GM12878 (cell line): ENCODE measurements at regions not wholly inside any gene's neighbourhood (a gene's known extent, or its start where the extent isn't known, plus 50 kb on each side); places are given as distances from the start of the nearest gene placed in this dataset.

Source experiments
- ATAC-seq: fragments of 200-7000 bp; cut with Tn5 transposase; 3 replicates; pipeline ENCODE4 v1.9.1; 2020; ENCODE audit warnings: mild to moderate bottlenecking, moderate library complexity
- BruUV-seq: library from RNA; stranded (reverse); fragments of 400-500 nt; replicated peaks from 2 replicates; lab custom pipeline; 2021; lab: Mats Ljungman, UMichigan
- CTCF ChIA-PET: fragments of 300-600 bp; sonication (Branson Sonifier 250); formaldehyde crosslinking; extraction: SDS; loops from one replicate; lab custom pipeline; 2021; ENCODE audit warnings: inconsistent platforms; lab: Yijun Ruan, JAX
- POLR2A ChIA-PET: fragments of 350-600 bp; formaldehyde crosslinking; extraction: SDS; loops from one replicate; lab custom pipeline; 2021; ENCODE audit warnings: inconsistent platforms; lab: Charles Lee
- RAD21 ChIA-PET: fragments of 300-600 bp; sonication (Branson Sonifier 250); formaldehyde crosslinking; loops from one replicate; lab custom pipeline; 2023; ENCODE audit warnings: antibody characterized with exemption; ENCODE audit not compliant: unreplicated experiment; lab: Charles Lee
- SMC1A ChIA-PET: fragments of 300-600 bp; sonication (Branson Sonifier 250); formaldehyde crosslinking; loops from one replicate; lab custom pipeline; 2023; ENCODE audit not compliant: unreplicated experiment, uncharacterized antibody; lab: Charles Lee
- DNase-seq: peaks from one replicate; pipeline ENCODE4 v3.0.0-alpha.2; 2011; ENCODE audit warnings: low read depth, low spot score
- FAIRE-seq: peaks from 3 replicates; lab custom pipeline; 2011; peaks lifted over from hg19 to GRCh38; lab: Jason Lieb, UNC
- H2AFZ ChIP-seq: 2 replicates; pipeline ENCODE4 v1.6.0; 2011; ENCODE audit warnings: low read depth, low read length, control low read depth; ENCODE audit not compliant: control insufficient read depth
- H3K27ac ChIP-seq: 2 replicates; pipeline ENCODE4 v1.5.1; 2011; ENCODE audit warnings: control low read depth; ENCODE audit not compliant: control insufficient read depth, insufficient read depth
- H3K27me3 ChIP-seq, 2 experiments: replicated peaks in 1 of 2; 2 replicates each; pipeline versions ENCODE4 v1.6.0 to v1.6.1; 2011; ENCODE audit warnings: low read length in 1 of 2; ENCODE audit not compliant: control insufficient read depth in 2 of 2, insufficient read depth in 2 of 2
- H3K36me3 ChIP-seq, 2 experiments: 2 replicates each; pipeline ENCODE4 v1.5.1; 2011; ENCODE audit warnings: low read length in 1 of 2; ENCODE audit not compliant: control insufficient read depth in 2 of 2, insufficient read depth in 2 of 2
- H3K4me1 ChIP-seq: 2 replicates; pipeline ENCODE4 v1.6.1; 2011; ENCODE audit warnings: mild to moderate bottlenecking, low read length, moderate library complexity, mixed read lengths; ENCODE audit not compliant: control insufficient read depth, insufficient read depth
- H3K4me2 ChIP-seq: 2 replicates; pipeline ENCODE4 v1.6.0; 2011; ENCODE audit warnings: control low read depth; ENCODE audit not compliant: control insufficient read depth, insufficient read depth
- H3K4me3 ChIP-seq: fragments of 200-600 bp; sonication (generic); 2 replicates; pipeline ENCODE4 v1.5.1; 2016
- H3K79me2 ChIP-seq: 2 replicates; pipeline ENCODE4 v1.6.0; 2011; ENCODE audit warnings: low read length; ENCODE audit not compliant: control insufficient read depth, insufficient read depth
- H3K9ac ChIP-seq: 2 replicates; pipeline ENCODE4 v1.8.0; 2011; ENCODE audit warnings: low read length, control low read depth, mixed read lengths; ENCODE audit not compliant: control insufficient read depth, insufficient read depth
- H3K9me3 ChIP-seq: replicated peaks from 3 replicates; pipeline ENCODE4 v1.5.1; 2011; ENCODE audit warnings: mild to moderate bottlenecking, low read length; ENCODE audit not compliant: control insufficient read depth, insufficient read depth
- H4K20me1 ChIP-seq: 2 replicates; pipeline ENCODE4 v1.6.0; 2011; ENCODE audit not compliant: control insufficient read depth, insufficient read depth
- FOXM1 ChIP-seq: IDR thresholded peaks from 2 replicates; pipeline ENCODE4 v1.6.1; 2012; ENCODE audit warnings: low read depth, mild to moderate bottlenecking, inconsistent platforms, low read length, moderate library complexity
- IKZF1 ChIP-seq: fragments of 450-650 bp; conservative IDR thresholded peaks from 2 replicates; pipeline ENCODE4 v1.6.1; 2017; ENCODE audit warnings: antibody characterized with exemption, mild to moderate bottlenecking
- RELA ChIP-seq: fragments of 450-650 bp; IDR thresholded peaks from 2 replicates; pipeline ENCODE4 v1.8.0; 2014; ENCODE audit warnings: borderline replicate concordance; ENCODE audit not compliant: partially characterized antibody
- SMARCA5 ChIP-seq: fragments of 450-650 bp; IDR thresholded peaks from 2 replicates; pipeline ENCODE4 v1.6.1; 2017; ENCODE audit warnings: mild to moderate bottlenecking
- SREBF2 ChIP-seq: IDR thresholded peaks from 2 replicates; pipeline ENCODE4 v1.6.1; 2012; ENCODE audit warnings: mild to moderate bottlenecking, low read length
- STAT3 ChIP-seq: IDR thresholded peaks from 2 replicates; pipeline ENCODE4 v1.6.1; 2011; ENCODE audit warnings: low read depth, low read length, improper control_type of control experiment
- TCF3 ChIP-seq: IDR thresholded peaks from 2 replicates; pipeline ENCODE4 v1.6.1; 2012; ENCODE audit warnings: low read depth, mild to moderate bottlenecking, low read length, borderline replicate concordance; ENCODE audit not compliant: insufficient read depth
- TCF7 ChIP-seq: IDR thresholded peaks from 2 replicates; pipeline ENCODE4 v1.6.1; 2014; ENCODE audit warnings: antibody characterized with exemption, borderline replicate concordance
- YBX1 ChIP-seq: fragments of 450-650 bp; IDR thresholded peaks from 2 replicates; pipeline ENCODE4 v1.6.1; 2016; ENCODE audit warnings: antibody characterized with exemption
- ZNF274 ChIP-seq: IDR thresholded peaks from one replicate; pipeline ENCODE4 v1.8.0; 2011; ENCODE audit not compliant: insufficient read length, insufficient read depth
- WGBS: methylation state at CpG from one replicate; pipeline ENCODE4 v1.1.6; 2016; ENCODE audit warnings: low lambda C conversion rate; ENCODE audit not compliant: insufficient replicate concordance, insufficient coverage; ENCODE audit errors: missing lambda C conversion rate; 5-methylcytosine and 5-hydroxymethylcytosine counted together
- in situ Hi-C: fragments of 300-500 bp; cut with MboI; formaldehyde crosslinking; loops from 9 replicates; pipeline ENCODE4 v1.14.3; 2018; ENCODE audit warnings: mixed read lengths
- intact Hi-C: fragments of 100-400 bp; cut with micrococcal nuclease; formaldehyde crosslinking; loops from one replicate; pipeline ENCODE4 v1.14.2; 2022; ENCODE audit not compliant: unreplicated experiment
- TF ChIP-seq, protein P1 (sequence below): IDR thresholded peaks from 2 replicates; pipeline ENCODE4 v1.6.1; 2012; ENCODE audit warnings: improper control_type of control experiment, low read depth, low read length; ENCODE audit not compliant: insufficient replicate concordance
- TF ChIP-seq, protein P2 (sequence below): fragments of 450-650 bp; IDR thresholded peaks from 2 replicates; pipeline ENCODE4 v1.6.1; 2017; ENCODE audit warnings: mild to moderate bottlenecking
- TF ChIP-seq, protein P3 (sequence below): IDR thresholded peaks from 2 replicates; pipeline ENCODE4 v1.6.1; 2012; ENCODE audit warnings: low read length, inconsistent platforms

DNA sequence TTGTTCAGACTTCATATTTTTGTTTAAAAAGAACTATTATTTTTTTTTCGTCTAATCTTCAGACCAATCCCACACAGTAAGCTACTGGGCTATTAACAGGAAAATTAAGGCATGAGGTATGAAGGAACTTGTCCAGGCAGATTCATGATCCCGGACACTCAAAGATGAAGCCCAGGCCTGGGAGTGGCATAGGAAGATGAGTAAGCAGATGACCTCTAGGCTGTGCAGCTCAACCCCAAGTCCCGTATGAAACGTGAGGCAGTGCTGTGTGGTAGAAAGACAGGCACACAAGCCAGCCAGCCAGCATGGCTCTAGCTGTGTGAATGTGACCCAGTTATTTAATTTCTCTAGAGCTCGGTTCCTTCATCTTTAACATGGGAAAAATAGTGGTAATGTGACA lies 231.9 kb downstream of the CLIC5 start:
- Histone ChIP-seq H4K20me1 (no peaks in the 10 kb centered on the region), H3K79me2 (no peaks in the 10 kb centered on the region), H3K9me3 (no peaks in the 10 kb centered on the region), H3K36me3 (no peaks in the 10 kb centered on the region), H3K27me3 (no peaks in the 10 kb centered on the region; a peak in 1 of 4 replicates), H3K4me2 (no peak overlapping the region), H3K9ac (no peak overlapping the region), H2AFZ (no peak overlapping the region), H3K4me3 (no peak overlapping the region), H3K4me1 (no peaks in the 10 kb centered on the region), H3K27ac (no peak overlapping the region)
- ATAC-seq (no peak), DNase-seq (no peak), FAIRE-seq (no peak)
- ChIA-PET RAD21 (no interaction called here), POLR2A (no interaction called here), CTCF (interaction anchor here (1.0 to 1.2 kb wide), 2 partner anchors 12 to 69 kb away, joined by 3 read pairs; no protein-coding TSS in a partner anchor), SMC1A (interaction anchor here (1.2 to 1.4 kb wide), 3 partner anchors 10 to 97 kb away, joined by 3 to 5 read pairs (median 4); no protein-coding TSS in a partner anchor)
- TF ChIP-seq STAT3 (no peak), YBX1 (no peak), TCF7 (no peak), SMARCA5 (no peak), TCF3 (no peak), RELA (no peak), SREBF2 (no peak), IKZF1 (no peak), FOXM1 (no peak), ZNF274 (no peak)
- TF ChIP-seq, protein P1, sequence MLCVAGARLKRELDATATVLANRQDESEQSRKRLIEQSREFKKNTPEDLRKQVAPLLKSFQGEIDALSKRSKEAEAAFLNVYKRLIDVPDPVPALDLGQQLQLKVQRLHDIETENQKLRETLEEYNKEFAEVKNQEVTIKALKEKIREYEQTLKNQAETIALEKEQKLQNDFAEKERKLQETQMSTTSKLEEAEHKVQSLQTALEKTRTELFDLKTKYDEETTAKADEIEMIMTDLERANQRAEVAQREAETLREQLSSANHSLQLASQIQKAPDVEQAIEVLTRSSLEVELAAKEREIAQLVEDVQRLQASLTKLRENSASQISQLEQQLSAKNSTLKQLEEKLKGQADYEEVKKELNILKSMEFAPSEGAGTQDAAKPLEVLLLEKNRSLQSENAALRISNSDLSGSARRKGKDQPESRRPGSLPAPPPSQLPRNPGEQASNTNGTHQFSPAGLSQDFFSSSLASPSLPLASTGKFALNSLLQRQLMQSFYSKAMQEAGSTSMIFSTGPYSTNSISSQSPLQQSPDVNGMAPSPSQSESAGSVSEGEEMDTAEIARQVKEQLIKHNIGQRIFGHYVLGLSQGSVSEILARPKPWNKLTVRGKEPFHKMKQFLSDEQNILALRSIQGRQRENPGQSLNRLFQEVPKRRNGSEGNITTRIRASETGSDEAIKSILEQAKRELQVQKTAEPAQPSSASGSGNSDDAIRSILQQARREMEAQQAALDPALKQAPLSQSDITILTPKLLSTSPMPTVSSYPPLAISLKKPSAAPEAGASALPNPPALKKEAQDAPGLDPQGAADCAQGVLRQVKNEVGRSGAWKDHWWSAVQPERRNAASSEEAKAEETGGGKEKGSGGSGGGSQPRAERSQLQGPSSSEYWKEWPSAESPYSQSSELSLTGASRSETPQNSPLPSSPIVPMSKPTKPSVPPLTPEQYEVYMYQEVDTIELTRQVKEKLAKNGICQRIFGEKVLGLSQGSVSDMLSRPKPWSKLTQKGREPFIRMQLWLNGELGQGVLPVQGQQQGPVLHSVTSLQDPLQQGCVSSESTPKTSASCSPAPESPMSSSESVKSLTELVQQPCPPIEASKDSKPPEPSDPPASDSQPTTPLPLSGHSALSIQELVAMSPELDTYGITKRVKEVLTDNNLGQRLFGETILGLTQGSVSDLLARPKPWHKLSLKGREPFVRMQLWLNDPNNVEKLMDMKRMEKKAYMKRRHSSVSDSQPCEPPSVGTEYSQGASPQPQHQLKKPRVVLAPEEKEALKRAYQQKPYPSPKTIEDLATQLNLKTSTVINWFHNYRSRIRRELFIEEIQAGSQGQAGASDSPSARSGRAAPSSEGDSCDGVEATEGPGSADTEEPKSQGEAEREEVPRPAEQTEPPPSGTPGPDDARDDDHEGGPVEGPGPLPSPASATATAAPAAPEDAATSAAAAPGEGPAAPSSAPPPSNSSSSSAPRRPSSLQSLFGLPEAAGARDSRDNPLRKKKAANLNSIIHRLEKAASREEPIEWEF, result no peak
- TF ChIP-seq, protein P2, sequence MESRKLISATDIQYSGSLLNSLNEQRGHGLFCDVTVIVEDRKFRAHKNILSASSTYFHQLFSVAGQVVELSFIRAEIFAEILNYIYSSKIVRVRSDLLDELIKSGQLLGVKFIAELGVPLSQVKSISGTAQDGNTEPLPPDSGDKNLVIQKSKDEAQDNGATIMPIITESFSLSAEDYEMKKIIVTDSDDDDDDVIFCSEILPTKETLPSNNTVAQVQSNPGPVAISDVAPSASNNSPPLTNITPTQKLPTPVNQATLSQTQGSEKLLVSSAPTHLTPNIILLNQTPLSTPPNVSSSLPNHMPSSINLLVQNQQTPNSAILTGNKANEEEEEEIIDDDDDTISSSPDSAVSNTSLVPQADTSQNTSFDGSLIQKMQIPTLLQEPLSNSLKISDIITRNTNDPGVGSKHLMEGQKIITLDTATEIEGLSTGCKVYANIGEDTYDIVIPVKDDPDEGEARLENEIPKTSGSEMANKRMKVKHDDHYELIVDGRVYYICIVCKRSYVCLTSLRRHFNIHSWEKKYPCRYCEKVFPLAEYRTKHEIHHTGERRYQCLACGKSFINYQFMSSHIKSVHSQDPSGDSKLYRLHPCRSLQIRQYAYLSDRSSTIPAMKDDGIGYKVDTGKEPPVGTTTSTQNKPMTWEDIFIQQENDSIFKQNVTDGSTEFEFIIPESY, result no peak
- TF ChIP-seq, protein P3, sequence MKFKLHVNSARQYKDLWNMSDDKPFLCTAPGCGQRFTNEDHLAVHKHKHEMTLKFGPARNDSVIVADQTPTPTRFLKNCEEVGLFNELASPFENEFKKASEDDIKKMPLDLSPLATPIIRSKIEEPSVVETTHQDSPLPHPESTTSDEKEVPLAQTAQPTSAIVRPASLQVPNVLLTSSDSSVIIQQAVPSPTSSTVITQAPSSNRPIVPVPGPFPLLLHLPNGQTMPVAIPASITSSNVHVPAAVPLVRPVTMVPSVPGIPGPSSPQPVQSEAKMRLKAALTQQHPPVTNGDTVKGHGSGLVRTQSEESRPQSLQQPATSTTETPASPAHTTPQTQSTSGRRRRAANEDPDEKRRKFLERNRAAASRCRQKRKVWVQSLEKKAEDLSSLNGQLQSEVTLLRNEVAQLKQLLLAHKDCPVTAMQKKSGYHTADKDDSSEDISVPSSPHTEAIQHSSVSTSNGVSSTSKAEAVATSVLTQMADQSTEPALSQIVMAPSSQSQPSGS, result no peak
- in situ Hi-C loops (no loop called here), intact Hi-C loops (no loop called here)
- no TSS peak for BruUV-seq
- 60% methylated on average over 5 of the region's 5 CpGs for WGBS
